ENCODE measurements at regions not wholly inside any gene's neighbourhood (a gene's known extent, or its start where the extent isn't known, plus 50 kb on each side); places are given as distances from the start of the nearest gene placed in this dataset.

DNA sequence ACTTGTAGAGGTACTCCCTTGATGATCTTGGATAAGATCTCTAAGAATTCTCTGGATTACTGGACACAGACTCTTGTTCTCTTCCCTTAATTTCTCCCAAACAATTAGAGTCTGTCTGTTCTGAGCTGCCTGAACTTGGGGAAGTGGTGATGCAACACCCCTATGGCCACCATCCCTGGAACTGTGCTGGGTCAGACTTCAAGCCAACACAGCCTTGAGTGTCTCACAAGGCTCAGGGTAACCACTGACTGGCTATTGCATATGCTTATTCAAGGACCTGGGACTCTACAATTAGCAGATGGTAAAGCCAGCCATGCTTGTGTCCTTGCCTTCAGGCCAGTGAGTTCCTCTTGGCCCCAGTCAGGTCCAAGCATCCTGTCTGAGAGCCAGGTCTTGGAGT lies 504.5 kb downstream of the MAN2A1 start:
- TF ChIP-seq CTCF (IDR thresholded peaks at IDR 0.05): no peak
- no peak for TF ChIP-seq POLR2AphosphoS5 (IDR thresholded peaks at IDR 0.05; ENCODE audit: insufficient read depth in 1 of 2, low read depth in 1 of 2)
- no peak for TF ChIP-seq POLR2A (IDR thresholded peaks at IDR 0.05)
